ENCODE measurements at regions not wholly inside any gene's neighbourhood (a gene's known extent, or its start where the extent isn't known, plus 50 kb on each side); places are given as distances from the start of the nearest gene placed in this dataset.

- no peak for DNase-seq
Measured at GRCh38 chr15:70417535-70417934, 319.8 kb upstream of the TLE3 start.

DNA sequence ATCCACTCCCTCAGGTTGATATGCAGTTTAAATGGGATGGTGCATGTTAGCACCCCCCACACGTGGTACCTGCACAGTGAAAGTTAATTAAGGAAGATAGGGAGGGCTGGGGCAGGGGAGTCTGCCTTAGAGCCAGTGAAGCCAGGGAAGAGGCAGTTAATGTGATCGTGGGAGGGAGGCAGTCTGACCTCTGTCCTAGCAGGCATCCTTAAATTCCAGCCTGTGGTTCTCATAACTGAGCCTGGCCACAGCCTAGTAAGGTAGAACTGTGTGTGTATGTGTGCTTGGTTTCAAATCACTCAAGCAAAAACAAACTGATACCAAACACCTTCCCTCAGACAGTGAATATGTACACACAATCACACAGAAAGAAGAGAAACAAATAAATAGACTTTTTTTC is 319.1 kb upstream of the TLE3 start:
- no peak for DNase-seq

GRCh38 chr15:70415398-70415797 is 317.7 kb upstream of the TLE3 start:
- DNase-seq = peak; percentile 67

DNA sequence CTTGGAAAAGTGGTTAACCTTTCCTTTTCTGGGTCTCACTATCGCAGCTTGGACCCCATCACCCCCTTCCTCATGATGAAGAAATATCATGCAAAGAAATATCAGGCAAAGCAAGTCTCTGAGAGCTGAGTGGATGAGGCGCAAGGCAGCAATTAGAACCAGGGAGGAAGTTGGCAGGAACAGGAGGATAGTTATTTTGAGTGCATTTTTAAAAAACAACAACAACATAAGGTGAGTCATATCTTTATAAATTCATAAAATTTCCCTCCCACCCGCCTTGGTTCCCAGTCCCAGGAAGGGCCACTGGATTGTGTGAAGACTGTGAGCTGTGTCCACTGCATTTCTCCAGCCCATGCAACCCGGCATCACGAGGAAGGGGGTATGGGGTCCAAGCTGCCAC is 316.9 kb upstream of the TLE3 start:
- no peak for DNase-seq

- peak; percentile 93 for DNase-seq
Measured at GRCh38 chr15:70412794-70413193, 315.1 kb upstream of the TLE3 start.

DNA sequence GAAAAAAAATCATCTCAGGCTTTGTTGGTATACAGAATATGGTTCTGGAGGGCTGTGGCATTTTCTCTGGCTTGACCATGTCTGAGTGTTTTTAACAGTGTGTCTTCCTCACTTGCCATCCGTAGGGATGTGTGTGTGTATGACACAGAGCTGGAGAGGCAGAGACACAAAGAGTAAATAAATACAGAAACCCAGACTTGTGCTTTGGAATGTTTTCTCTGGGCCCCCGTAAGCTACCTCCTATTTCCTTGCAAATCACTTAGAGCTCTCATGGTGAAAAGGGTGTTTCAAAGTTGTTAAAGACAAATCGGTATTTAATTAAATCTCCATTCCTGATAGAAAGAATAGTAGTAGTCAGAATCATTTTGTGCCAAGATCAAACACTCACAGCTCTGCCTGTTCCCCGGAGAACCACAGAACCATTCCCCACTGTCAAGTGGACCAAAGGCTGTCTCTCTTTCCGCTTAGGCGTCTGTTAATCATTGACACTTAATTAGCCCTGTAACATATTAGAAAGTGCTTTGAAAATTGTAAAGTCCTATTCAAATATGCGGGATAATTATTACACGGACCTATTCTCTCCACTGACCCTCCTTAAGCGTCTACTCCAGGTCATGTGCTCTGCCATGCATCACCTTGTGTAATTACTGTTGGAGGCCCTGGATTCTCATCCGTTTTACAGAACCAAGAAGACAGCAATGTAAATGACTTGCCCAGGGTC is 313.6 kb upstream of the TLE3 start:
- DNase-seq = no peak

- no peak for DNase-seq
Measured at GRCh38 chr15:70410371-70410985, 312.8 kb upstream of the TLE3 start.

DNA sequence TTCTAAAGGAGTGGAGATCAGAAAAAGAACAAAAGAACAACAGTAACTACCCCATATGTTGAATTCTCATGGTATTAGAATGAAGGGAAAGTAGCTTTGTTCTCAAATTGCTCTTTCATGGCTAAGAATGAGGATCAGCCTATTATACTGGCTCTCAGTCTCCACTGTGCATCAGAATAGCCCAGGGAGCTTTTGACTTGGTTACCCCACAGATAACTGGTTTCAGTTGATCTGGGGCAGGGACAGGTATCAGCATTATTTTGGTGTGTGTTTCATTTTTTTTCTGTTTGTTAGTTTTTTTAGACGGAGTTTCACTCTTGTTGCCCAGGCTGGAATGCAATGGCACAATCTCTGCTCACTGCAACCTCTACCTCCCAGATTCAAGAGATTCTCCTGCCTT is 311.7 kb upstream of the TLE3 start:
- no peak for DNase-seq

GRCh38 chr15:70407955-70408354 is 310.2 kb upstream of the TLE3 start:
- DNase-seq = no peak

- DNase-seq = no peak
Measured at GRCh38 chr15:70407336-70407670, 309.6 kb upstream of the TLE3 start.

DNA sequence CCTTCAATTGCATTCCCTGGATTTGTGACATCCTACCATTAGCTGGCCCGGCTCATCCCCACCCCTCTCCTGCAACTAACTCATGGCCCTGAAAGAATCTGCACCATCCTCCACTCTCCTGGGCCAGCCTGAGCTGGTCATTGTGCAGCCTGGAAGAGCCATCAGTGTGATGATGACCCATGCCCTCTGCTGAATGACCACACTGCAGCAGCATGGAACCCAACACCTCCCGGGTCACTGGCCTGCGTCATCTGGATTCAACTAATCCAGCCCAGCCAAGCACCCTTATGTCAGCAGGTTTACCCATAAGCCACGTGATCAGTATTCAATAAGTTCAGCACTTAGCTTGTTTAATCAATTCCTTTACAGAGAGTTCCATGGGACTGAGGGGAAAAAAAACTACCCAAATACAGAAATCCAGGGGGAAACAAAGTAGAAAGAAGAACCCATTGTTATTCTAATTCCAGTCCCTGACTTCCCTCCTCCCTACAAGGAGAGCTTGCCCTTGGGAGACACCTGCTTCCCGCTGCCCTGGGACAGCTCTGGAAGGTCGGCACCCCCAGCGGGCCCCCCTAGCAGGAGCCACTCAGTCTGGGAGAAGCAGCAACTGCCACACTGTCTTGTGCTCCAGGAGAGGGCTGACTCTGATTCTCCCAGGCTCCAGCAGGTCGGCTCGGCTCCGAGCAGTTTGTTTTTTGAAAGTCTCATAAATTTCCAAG is 309.1 kb upstream of the TLE3 start:
- no peak for DNase-seq

DNA sequence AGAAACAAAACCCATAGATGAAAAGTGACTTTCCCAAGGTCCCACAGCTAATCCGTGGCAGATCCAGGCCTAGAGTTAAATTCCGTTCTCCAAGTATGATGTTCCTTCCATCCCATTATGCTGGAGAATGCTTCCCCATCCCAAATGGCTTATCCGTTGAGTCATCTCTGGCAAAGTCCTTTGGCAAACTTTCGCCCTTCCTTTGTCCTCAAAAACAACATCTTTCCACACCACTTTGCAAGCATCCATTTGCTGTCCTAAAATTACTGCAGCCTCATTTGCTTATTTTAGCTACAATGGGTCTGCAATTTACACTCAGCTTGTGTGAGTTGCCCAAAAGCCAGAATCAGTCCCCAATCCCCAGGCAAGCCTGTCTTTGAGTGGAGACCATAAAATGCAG is 304.0 kb upstream of the TLE3 start:
- no peak for DNase-seq

GRCh38 chr15:70400766-70401541 is 303.2 kb upstream of the TLE3 start:
- no peak for DNase-seq

- no peak for DNase-seq
Measured at GRCh38 chr15:70399204-70399603, 301.5 kb upstream of the TLE3 start.

DNA sequence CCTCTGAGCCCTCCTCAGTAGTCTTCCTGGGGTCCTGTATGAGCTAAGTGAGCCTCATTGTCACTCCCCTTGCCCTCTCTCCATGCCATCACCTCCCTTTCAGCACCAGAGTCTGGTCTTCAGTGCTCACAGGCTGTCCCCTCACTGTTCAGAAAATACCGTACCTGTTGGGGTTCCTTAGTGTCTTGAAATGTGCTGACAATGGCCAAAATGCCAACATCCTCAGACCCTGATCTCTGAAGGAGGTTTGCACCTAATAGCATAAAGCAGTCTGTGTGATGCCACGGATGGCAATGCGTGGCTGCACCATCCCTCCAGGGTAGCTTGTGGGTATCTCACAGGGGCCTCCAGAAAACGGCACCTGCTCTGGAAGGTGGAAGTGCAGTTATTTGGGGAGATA is 301.0 kb upstream of the TLE3 start:
- no peak for DNase-seq

GRCh38 chr15:70396807-70397206 is 299.1 kb upstream of the TLE3 start:
- DNase-seq = no peak

- no peak for DNase-seq
Measured at GRCh38 chr15:70395164-70395563, 297.4 kb upstream of the TLE3 start.

- DNase-seq = no peak
Measured at GRCh38 chr15:70390723-70391122, 293.0 kb upstream of the TLE3 start.

- no peak for DNase-seq
Measured at GRCh38 chr15:70387993-70388392, 290.3 kb upstream of the TLE3 start.

DNA sequence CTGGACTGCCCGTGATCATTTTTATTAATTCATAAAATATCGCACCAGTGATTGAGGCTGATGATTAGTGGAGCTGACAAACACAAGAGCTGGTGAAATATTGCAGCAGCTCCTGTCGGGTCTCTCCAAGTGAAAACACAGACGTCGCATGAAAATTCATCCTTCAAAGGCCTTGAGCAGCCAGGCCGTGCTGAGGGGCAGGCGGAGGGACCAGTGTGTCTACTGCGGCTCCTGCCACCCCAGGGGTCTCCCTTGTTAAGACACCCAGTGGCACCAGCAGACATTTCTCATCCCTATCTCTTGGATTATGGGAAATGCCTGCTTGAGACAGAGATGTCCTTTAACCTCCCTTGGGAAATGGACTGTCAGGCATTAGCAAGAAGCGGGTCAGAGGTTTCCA is 289.4 kb upstream of the TLE3 start:
- DNase-seq = no peak

DNA sequence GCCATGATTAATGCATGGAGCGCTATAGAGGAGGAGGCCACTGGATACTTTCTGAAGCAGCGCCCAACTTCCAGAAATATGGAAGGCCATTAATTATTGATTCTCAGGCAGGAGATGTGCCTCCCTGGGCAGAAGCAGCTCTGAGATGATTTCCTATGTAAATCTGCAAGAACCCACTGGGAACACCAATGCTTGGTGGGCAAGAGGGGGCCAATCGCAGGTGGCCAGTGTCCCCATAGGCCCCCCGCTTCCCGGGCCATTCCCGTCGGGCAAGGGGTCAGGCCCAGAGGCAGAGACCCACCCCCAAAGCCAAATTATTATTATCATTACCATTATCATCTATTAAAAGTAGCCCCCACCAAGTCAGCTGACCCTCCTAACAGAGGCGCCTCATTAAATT is 288.0 kb upstream of the TLE3 start:
- DNase-seq = no peak

- DNase-seq = no peak
Measured at GRCh38 chr15:70385052-70385451, 287.3 kb upstream of the TLE3 start.

DNA sequence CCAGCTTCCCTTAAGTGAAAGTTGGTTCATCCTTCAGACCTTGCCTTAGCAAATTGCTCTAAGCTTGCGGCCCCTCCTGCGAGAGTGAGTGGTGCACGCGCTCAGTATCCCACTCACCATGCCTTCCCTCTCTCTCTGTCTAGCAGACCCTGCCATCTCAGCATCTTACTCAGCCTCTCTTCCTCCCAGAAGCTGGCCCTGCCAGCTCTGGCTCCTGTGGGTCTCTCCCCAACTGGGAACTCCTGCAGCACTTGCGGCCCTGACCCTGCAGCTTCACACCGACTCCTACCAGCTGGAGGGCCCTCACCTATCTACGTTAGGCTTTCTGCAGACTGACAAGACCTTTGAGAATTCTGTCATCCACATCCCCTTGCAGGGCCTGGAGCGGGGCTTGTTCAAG is 286.1 kb upstream of the TLE3 start:
- no peak for DNase-seq
